ENCODE measurements at regions not wholly inside any gene's neighbourhood (a gene's known extent, or its start where the extent isn't known, plus 50 kb on each side); places are given as distances from the start of the nearest gene placed in this dataset.
"Not testable (repeated sequence)": the region's sequence is repeated elsewhere in the genome, so short reads cannot be mapped to it uniquely, and the experiment has no call there.

- no peak for DNase-seq (ENCODE audit: extremely low read depth in 1 of 11, low read depth in 9 of 11, low spot score in 4 of 11)
Measured at GRCh38 chr2:21371499-21372003, 247.8 kb downstream of the TDRD15 start.

GRCh38 chr2:21372654-21373053 lies 248.9 kb downstream of the TDRD15 start:
- no peak for DNase-seq (ENCODE audit: extremely low read depth in 1 of 11, low read depth in 9 of 11, low spot score in 4 of 11)

- no peak for DNase-seq (ENCODE audit: extremely low read depth in 1 of 11, low read depth in 9 of 11, low spot score in 4 of 11)
Measured at GRCh38 chr2:21376864-21377263, 253.1 kb downstream of the TDRD15 start.

- no peak for DNase-seq (ENCODE audit: extremely low read depth in 1 of 11, low read depth in 9 of 11, low spot score in 4 of 11)
Measured at GRCh38 chr2:21379140-21379539, 255.4 kb downstream of the TDRD15 start.

GRCh38 chr2:21379668-21380067 lies 255.9 kb downstream of the TDRD15 start:
- DNase-seq (ENCODE audit: extremely low read depth in 1 of 11, low read depth in 9 of 11, low spot score in 4 of 11): not testable (repeated sequence)

- DNase-seq (ENCODE audit: extremely low read depth in 1 of 11, low read depth in 9 of 11, low spot score in 4 of 11): no peak
Measured at GRCh38 chr2:21381421-21381820, 257.7 kb downstream of the TDRD15 start.

- no peak for DNase-seq (ENCODE audit: extremely low read depth in 1 of 11, low read depth in 9 of 11, low spot score in 4 of 11)
Measured at GRCh38 chr2:21382701-21383520, 259.1 kb downstream of the TDRD15 start.

- no peak for DNase-seq (ENCODE audit: extremely low read depth in 1 of 11, low read depth in 9 of 11, low spot score in 4 of 11)
Measured at GRCh38 chr2:21386666-21387065, 262.9 kb downstream of the TDRD15 start.

- peak in 9 of 11 donors; percentile 20 to 60 (median 41) for DNase-seq (ENCODE audit: extremely low read depth in 1 of 11, low read depth in 9 of 11, low spot score in 4 of 11)
Measured at GRCh38 chr2:21392649-21393048, 268.9 kb downstream of the TDRD15 start.

GRCh38 chr2:21393173-21393572 lies 269.4 kb downstream of the TDRD15 start:
- no peak for DNase-seq (ENCODE audit: extremely low read depth in 1 of 11, low read depth in 9 of 11, low spot score in 4 of 11)

- DNase-seq (ENCODE audit: extremely low read depth in 1 of 11, low read depth in 9 of 11, low spot score in 4 of 11): no peak
Measured at GRCh38 chr2:21395366-21395765, 271.6 kb downstream of the TDRD15 start.

- DNase-seq (ENCODE audit: extremely low read depth in 1 of 11, low read depth in 9 of 11, low spot score in 4 of 11): no peak
Measured at GRCh38 chr2:21396252-21396651, 272.5 kb downstream of the TDRD15 start.

GRCh38 chr2:21401022-21401698 lies 277.4 kb downstream of the TDRD15 start:
- no peak for DNase-seq (ENCODE audit: extremely low read depth in 1 of 11, low read depth in 9 of 11, low spot score in 4 of 11)

- no peak for DNase-seq (ENCODE audit: extremely low read depth in 1 of 11, low read depth in 9 of 11, low spot score in 4 of 11)
Measured at GRCh38 chr2:21404137-21404536, 280.4 kb downstream of the TDRD15 start.

- DNase-seq (ENCODE audit: extremely low read depth in 1 of 11, low read depth in 9 of 11, low spot score in 4 of 11): no peak
Measured at GRCh38 chr2:21404827-21405625, 281.3 kb downstream of the TDRD15 start.

GRCh38 chr2:21406386-21406785 lies 282.6 kb downstream of the TDRD15 start:
- no peak for DNase-seq (ENCODE audit: extremely low read depth in 1 of 11, low read depth in 9 of 11, low spot score in 4 of 11)

- DNase-seq (ENCODE audit: extremely low read depth in 1 of 11, low read depth in 9 of 11, low spot score in 4 of 11): no peak
Measured at GRCh38 chr2:21406911-21407310, 283.1 kb downstream of the TDRD15 start.

GRCh38 chr2:21407851-21408250 lies 284.1 kb downstream of the TDRD15 start:
- DNase-seq (ENCODE audit: extremely low read depth in 1 of 11, low read depth in 9 of 11, low spot score in 4 of 11): no peak

GRCh38 chr2:21411741-21412140 lies 288.0 kb downstream of the TDRD15 start:
- no peak for DNase-seq (ENCODE audit: extremely low read depth in 1 of 11, low read depth in 9 of 11, low spot score in 4 of 11)
